ENCODE measurements at regions not wholly inside any gene's neighbourhood (a gene's known extent, or its start where the extent isn't known, plus 50 kb on each side); places are given as distances from the start of the nearest gene placed in this dataset.

GRCh38 chr5:109990723-109991359 is 301.1 kb downstream of the MAN2A1 start (continued):
- TF ChIP-seq GATAD2B (conservative IDR thresholded peaks at IDR 0.05; ENCODE audit: low read depth), result no peak

GRCh38 chr5:109992264-109992915 is 302.7 kb downstream of the MAN2A1 start:
- no peak overlapping the region for H3K27ac ChIP-seq (ENCODE audit: control insufficient read depth, insufficient read depth)
- H3K27me3 ChIP-seq (replicated peaks in 1 of 2; ENCODE audit: control insufficient read depth in 2 of 2, insufficient read depth in 2 of 2, low read length in 1 of 2), result no peaks in the 10 kb centered on the region
- no peaks in the 10 kb centered on the region for H3K9me3 ChIP-seq (replicated peaks; ENCODE audit: control insufficient read depth, insufficient read depth, low read length)
- no peak overlapping the region for H3K4me3 ChIP-seq
- ChIA-PET SMC1A (ENCODE audit: uncharacterized antibody, unreplicated experiment) (interaction anchor here (1.1 kb wide), 1 partner anchor 9 kb away, joined by 3 read pairs; no protein-coding TSS in a partner anchor), RAD21 (ENCODE audit: unreplicated experiment) (no interaction called here), CTCF (no interaction called here), POLR2A (no interaction called here)
- DNase-seq (ENCODE audit: low read depth, low spot score), result no peak
- no peak overlapping the region for H3K4me2 ChIP-seq (ENCODE audit: control insufficient read depth, insufficient read depth)
- TF ChIP-seq MLLT1 (IDR thresholded peaks at IDR 0.05) (no peak), MEF2A (IDR thresholded peaks at IDR 0.05; ENCODE audit: insufficient read depth, low read depth, low read length) (no peak), RUNX3 (IDR thresholded peaks at IDR 0.05; ENCODE audit: low read length) (no peak), BRCA1 (IDR thresholded peaks at IDR 0.05; ENCODE audit: low read depth, low read length) (no peak), ATF3 (IDR thresholded peaks at IDR 0.05; ENCODE audit: borderline replicate concordance, extremely low read depth, low read depth, low read length) (no peak), REST (IDR thresholded peaks at IDR 0.05; ENCODE audit: low read depth, low read length) (no peak), POLR2A (IDR thresholded peaks at IDR 0.05; ENCODE audit: low read depth, low read length) (no peak), NFIC (IDR thresholded peaks at IDR 0.05; ENCODE audit: low read depth, low read length) (no peak), TBL1XR1 (IDR thresholded peaks at IDR 0.05; ENCODE audit: low read depth, low read length) (no peak)
- no peak overlapping the region for H3K9ac ChIP-seq (ENCODE audit: control insufficient read depth, insufficient read depth, low read length)
- no peak for FAIRE-seq
- no peak overlapping the region for H2AFZ ChIP-seq (ENCODE audit: control insufficient read depth, low read depth, low read length)
- H3K4me1 ChIP-seq (ENCODE audit: control insufficient read depth, insufficient read depth, low read length), result no peaks in the 10 kb centered on the region
- H3K79me2 ChIP-seq (ENCODE audit: control insufficient read depth, insufficient read depth, low read length), result no peaks in the 10 kb centered on the region
- in situ Hi-C loops (cut with MboI), result no loop called here
- intact Hi-C loops (cut with micrococcal nuclease; ENCODE audit: unreplicated experiment), result no loop called here
- BruUV-seq (replicated peaks), result no TSS peak
- H4K20me1 ChIP-seq (ENCODE audit: control insufficient read depth, insufficient read depth), result no peaks in the 10 kb centered on the region
- 49% methylated on average over 9 of the region's 9 CpGs for WGBS (ENCODE audit: insufficient coverage, insufficient replicate concordance, low lambda C conversion rate, missing lambda C conversion rate)
- no peak for ATAC-seq
- no peaks in the 10 kb centered on the region for H3K36me3 ChIP-seq (ENCODE audit: control insufficient read depth in 2 of 2, insufficient read depth in 2 of 2, low read length in 1 of 2)

Measured in GM12878 (cell line).